Right lobe of liver (tissue), 4 donors: ENCODE measurements at regions not wholly inside any gene's neighbourhood (a gene's known extent, or its start where the extent isn't known, plus 50 kb on each side); places are given as distances from the start of the nearest gene placed in this dataset.

Source experiments
- POLR2A ChIP-seq: fragments of 450-650 bp; IDR thresholded peaks from one replicate; pipeline ENCODE4 v1.6.1; 2017; ENCODE audit warnings: antibody characterized with exemption, mild to moderate bottlenecking
- TF ChIP-seq, protein P1 (sequence below), 4 donors: fragments of 200-600 bp in 3 of 4; fragments of 450-650 bp in 1 of 4; IDR thresholded peaks; one replicate each; pipeline versions ENCODE4 v1.5.1 to v1.8.0; 2016 to 2022; ENCODE audit warnings: antibody characterized with exemption in 4 of 4, mild to moderate bottlenecking in 2 of 4
- donor health status: DM: no; HTN: no; CAD: no.
- donor health status: DM: no; HTN: no; CAD: no.
- donor health status: DM: no; HTN: yes; CAD: no.

DNA sequence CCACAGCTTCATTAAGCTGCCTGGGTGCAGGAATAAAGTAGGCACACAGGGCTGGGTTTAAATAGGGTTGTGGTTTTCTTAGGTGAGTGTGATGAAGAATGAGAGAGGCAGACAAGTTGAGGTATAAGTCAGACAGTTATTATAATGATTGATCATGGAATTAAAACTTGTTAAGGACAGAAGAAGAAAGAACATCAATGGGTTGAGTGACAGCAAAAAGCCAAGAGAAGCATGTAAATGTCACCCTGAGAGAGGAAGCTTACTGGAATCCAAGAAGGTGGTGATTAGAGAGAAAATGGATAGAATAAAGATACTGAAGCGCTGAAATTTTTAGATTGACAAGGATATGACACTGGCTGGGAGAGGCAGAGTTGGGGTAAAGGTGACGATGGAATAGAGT, 325.2 kb upstream of the SLITRK1 start:
- no peak for TF ChIP-seq POLR2A
- TF ChIP-seq, protein P1, sequence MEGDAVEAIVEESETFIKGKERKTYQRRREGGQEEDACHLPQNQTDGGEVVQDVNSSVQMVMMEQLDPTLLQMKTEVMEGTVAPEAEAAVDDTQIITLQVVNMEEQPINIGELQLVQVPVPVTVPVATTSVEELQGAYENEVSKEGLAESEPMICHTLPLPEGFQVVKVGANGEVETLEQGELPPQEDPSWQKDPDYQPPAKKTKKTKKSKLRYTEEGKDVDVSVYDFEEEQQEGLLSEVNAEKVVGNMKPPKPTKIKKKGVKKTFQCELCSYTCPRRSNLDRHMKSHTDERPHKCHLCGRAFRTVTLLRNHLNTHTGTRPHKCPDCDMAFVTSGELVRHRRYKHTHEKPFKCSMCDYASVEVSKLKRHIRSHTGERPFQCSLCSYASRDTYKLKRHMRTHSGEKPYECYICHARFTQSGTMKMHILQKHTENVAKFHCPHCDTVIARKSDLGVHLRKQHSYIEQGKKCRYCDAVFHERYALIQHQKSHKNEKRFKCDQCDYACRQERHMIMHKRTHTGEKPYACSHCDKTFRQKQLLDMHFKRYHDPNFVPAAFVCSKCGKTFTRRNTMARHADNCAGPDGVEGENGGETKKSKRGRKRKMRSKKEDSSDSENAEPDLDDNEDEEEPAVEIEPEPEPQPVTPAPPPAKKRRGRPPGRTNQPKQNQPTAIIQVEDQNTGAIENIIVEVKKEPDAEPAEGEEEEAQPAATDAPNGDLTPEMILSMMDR (IDR thresholded peaks at IDR 0.05) = no peak
